NCI-H1092 (cell line): ENCODE measurements at regions not wholly inside any gene's neighbourhood (a gene's known extent, or its start where the extent isn't known, plus 50 kb on each side); places are given as distances from the start of the nearest gene placed in this dataset.

ENCODE experiments used
- DNase-seq: peaks from one replicate; lab custom pipeline; 2025; lab: John Stamatoyannopoulos, UW

- no peak for DNase-seq
Observed at GRCh38 chr2:22897428-22897827, 487.6 kb upstream of the KLHL29 start.

GRCh38 chr2:22900674-22901073 is 484.3 kb upstream of the KLHL29 start:
- DNase-seq: no peak

- DNase-seq: no peak
Observed at GRCh38 chr2:22901471-22902179, 483.4 kb upstream of the KLHL29 start.

GRCh38 chr2:22902180-22902550 is 482.8 kb upstream of the KLHL29 start:
- no peak for DNase-seq

GRCh38 chr2:22902662-22903165 is 482.3 kb upstream of the KLHL29 start:
- DNase-seq: no peak

- DNase-seq: no peak
Observed at GRCh38 chr2:22903616-22904015, 481.4 kb upstream of the KLHL29 start.

GRCh38 chr2:22904126-22904684 is 480.8 kb upstream of the KLHL29 start:
- no peak for DNase-seq

- DNase-seq: no peak
Observed at GRCh38 chr2:22907330-22907729, 477.6 kb upstream of the KLHL29 start.

GRCh38 chr2:22912398-22912797 is 472.6 kb upstream of the KLHL29 start:
- DNase-seq: no peak

- no peak for DNase-seq
Observed at GRCh38 chr2:22929998-22930397, 455.0 kb upstream of the KLHL29 start.

- no peak for DNase-seq
Observed at GRCh38 chr2:22930781-22931180, 454.2 kb upstream of the KLHL29 start.

GRCh38 chr2:22932288-22932687 is 452.7 kb upstream of the KLHL29 start:
- DNase-seq: no peak

GRCh38 chr2:22934747-22935146 is 450.2 kb upstream of the KLHL29 start:
- no peak for DNase-seq

GRCh38 chr2:22942441-22942840 is 442.5 kb upstream of the KLHL29 start:
- no peak for DNase-seq

GRCh38 chr2:22944143-22944542 is 440.8 kb upstream of the KLHL29 start:
- DNase-seq: no peak

GRCh38 chr2:22946553-22946952 is 438.4 kb upstream of the KLHL29 start:
- no peak for DNase-seq

GRCh38 chr2:22947741-22948140 is 437.2 kb upstream of the KLHL29 start:
- no peak for DNase-seq

- DNase-seq: no peak
Observed at GRCh38 chr2:22950431-22950830, 434.5 kb upstream of the KLHL29 start.

GRCh38 chr2:22952656-22953225 is 432.2 kb upstream of the KLHL29 start:
- no peak for DNase-seq

GRCh38 chr2:22957446-22957845 is 427.5 kb upstream of the KLHL29 start:
- no peak for DNase-seq

GRCh38 chr2:22958308-22958707 is 426.7 kb upstream of the KLHL29 start:
- no peak for DNase-seq

- no peak for DNase-seq
Observed at GRCh38 chr2:22967756-22968155, 417.2 kb upstream of the KLHL29 start.

- no peak for DNase-seq
Observed at GRCh38 chr2:22970284-22970975, 414.5 kb upstream of the KLHL29 start.
